ENCODE measurements at regions not wholly inside any gene's neighbourhood (a gene's known extent, or its start where the extent isn't known, plus 50 kb on each side); places are given as distances from the start of the nearest gene placed in this dataset.
"Not testable (repeated sequence)": the region's sequence is repeated elsewhere in the genome, so short reads cannot be mapped to it uniquely, and the experiment has no call there.

- not testable (repeated sequence) for TF ChIP-seq CTCF (IDR thresholded peaks at IDR 0.05); EP300 (IDR thresholded peaks at IDR 0.05); POLR2A (IDR thresholded peaks at IDR 0.05; ENCODE audit: low read depth); POLR2AphosphoS5 (IDR thresholded peaks at IDR 0.05)
These were observed 165.9 kb upstream of the ADAMTS19 start for GRCh38 chr5:129294216-129294615.
